ENCODE measurements at regions not wholly inside any gene's neighbourhood (a gene's known extent, or its start where the extent isn't known, plus 50 kb on each side); places are given as distances from the start of the nearest gene placed in this dataset.

- TF ChIP-seq E4F1 (IDR thresholded peaks at IDR 0.05; ENCODE audit: borderline replicate concordance, partially characterized antibody) (no peak), TCF12 (IDR thresholded peaks at IDR 0.05; ENCODE audit: low read depth, low read length) (no peak), TAF1 (IDR thresholded peaks at IDR 0.05; ENCODE audit: borderline replicate concordance, low read depth, low read length) (no peak)
Observed at GRCh38 chr6:15882915-15883314, 220.1 kb upstream of the DTNBP1 start (continued).

GRCh38 chr6:15882345-15882744 is 219.5 kb upstream of the DTNBP1 start:
- no peaks in the 10 kb centered on the region for H4K20me1 ChIP-seq (ENCODE audit: control insufficient read depth, insufficient read depth)
- intact Hi-C loops (cut with micrococcal nuclease; ENCODE audit: unreplicated experiment) (no loop called here), in situ Hi-C loops (cut with MboI) (no loop called here)
- DNase-seq (ENCODE audit: low read depth, low spot score) (no peak), FAIRE-seq (no peak), ATAC-seq (no peak)
- H3K27me3 ChIP-seq (replicated peaks in 1 of 2; ENCODE audit: control insufficient read depth in 2 of 2, insufficient read depth in 2 of 2, low read length in 1 of 2): no peaks in the 10 kb centered on the region
- H3K4me2 ChIP-seq (ENCODE audit: control insufficient read depth, insufficient read depth): no peak overlapping the region
- H3K9ac ChIP-seq (ENCODE audit: control insufficient read depth, insufficient read depth, low read length): no peak overlapping the region
- CTCF ChIA-PET: interaction anchor here (0.6 to 1.6 kb wide), 6 partner anchors 8 to 223 kb away, joined by 3 to 4 read pairs (median 4); no protein-coding TSS in a partner anchor
- no TSS peak for BruUV-seq (replicated peaks)
- H3K27ac ChIP-seq (ENCODE audit: control insufficient read depth, insufficient read depth): no peak overlapping the region
- 74% methylated on average over 4 of the region's 4 CpGs for WGBS (ENCODE audit: insufficient coverage, insufficient replicate concordance, low lambda C conversion rate, missing lambda C conversion rate)
- H3K9me3 ChIP-seq (replicated peaks; ENCODE audit: control insufficient read depth, insufficient read depth, low read length): no peaks in the 10 kb centered on the region; the same call in 1 of the 3 replicates
- TF ChIP-seq SKIL (IDR thresholded peaks at IDR 0.05; ENCODE audit: low read depth, poor library complexity, severe bottlenecking) (no peak), MYC (IDR thresholded peaks at IDR 0.05; ENCODE audit: insufficient read depth, insufficient read length, insufficient replicate concordance, low read length, severe bottlenecking) (no peak), RB1 (IDR thresholded peaks at IDR 0.05; ENCODE audit: borderline replicate concordance) (no peak), CHD2 (IDR thresholded peaks at IDR 0.05; ENCODE audit: borderline replicate concordance, low read depth, low read length) (no peak), ZNF274 (IDR thresholded peaks at IDR 0.05; ENCODE audit: insufficient read depth, insufficient read length) (no peak), POU2F2 (IDR thresholded peaks at IDR 0.05; ENCODE audit: borderline replicate concordance, low read depth, low read length) (no peak), CBX3 (IDR thresholded peaks at IDR 0.05; ENCODE audit: borderline replicate concordance, low read depth) (no peak)
- RAD21 ChIA-PET (ENCODE audit: unreplicated experiment): interaction anchor here (0.8 to 1.3 kb wide), 2 partner anchors 79 to 106 kb away, joined by 3 to 4 read pairs; no protein-coding TSS in a partner anchor
- no peaks in the 10 kb centered on the region for H3K79me2 ChIP-seq (ENCODE audit: control insufficient read depth, insufficient read depth, low read length)
- H2AFZ ChIP-seq (ENCODE audit: control insufficient read depth, low read depth, low read length): no peak overlapping the region
- POLR2A ChIA-PET: no interaction called here
- H3K4me1 ChIP-seq (ENCODE audit: control insufficient read depth, insufficient read depth, low read length): peaks cover 20% of the 10 kb centered on the region
- H3K4me3 ChIP-seq: no peak overlapping the region
- SMC1A ChIA-PET (ENCODE audit: uncharacterized antibody, unreplicated experiment): interaction anchor here (0.7 to 1.7 kb wide), 4 partner anchors 8 to 106 kb away, joined by 3 to 4 read pairs (median 4); no protein-coding TSS in a partner anchor
- no peaks in the 10 kb centered on the region for H3K36me3 ChIP-seq (ENCODE audit: control insufficient read depth in 2 of 2, insufficient read depth in 2 of 2, low read length in 1 of 2)

Data from GM12878 (cell line).